GM12874 (cell line): ENCODE measurements at regions not wholly inside any gene's neighbourhood (a gene's known extent, or its start where the extent isn't known, plus 50 kb on each side); places are given as distances from the start of the nearest gene placed in this dataset.

ENCODE experiments used
- CTCF ChIP-seq: IDR thresholded peaks from 2 replicates; pipeline ENCODE4 v1.5.1; 2011; ENCODE audit warnings: low read depth, mild to moderate bottlenecking, control low read depth, low read length, moderate library complexity; ENCODE audit not compliant: insufficient read depth

- no peak for TF ChIP-seq CTCF
Observed at GRCh38 chr4:153950100-153950979, 161.5 kb upstream of the SFRP2 start.

GRCh38 chr4:153948041-153948440 is 159.2 kb upstream of the SFRP2 start:
- no peak for TF ChIP-seq CTCF

GRCh38 chr4:153947124-153947523 is 158.2 kb upstream of the SFRP2 start:
- TF ChIP-seq CTCF, result no peak

GRCh38 chr4:153945704-153946103 is 156.8 kb upstream of the SFRP2 start:
- no peak for TF ChIP-seq CTCF

- TF ChIP-seq CTCF, result no peak
Observed at GRCh38 chr4:153943738-153944415, 155.0 kb upstream of the SFRP2 start.

- TF ChIP-seq CTCF, result no peak
Observed at GRCh38 chr4:153940916-153941315, 152.0 kb upstream of the SFRP2 start.

GRCh38 chr4:153939570-153939969 is 150.7 kb upstream of the SFRP2 start:
- no peak for TF ChIP-seq CTCF
